A204.1 (cell line): ENCODE measurements at regions not wholly inside any gene's neighbourhood (a gene's known extent, or its start where the extent isn't known, plus 50 kb on each side); places are given as distances from the start of the nearest gene placed in this dataset.
"Not testable (repeated sequence)": the region's sequence is repeated elsewhere in the genome, so short reads cannot be mapped to it uniquely, and the experiment has no call there.

ENCODE experiments used
- FAIRE-seq: peaks from 2 replicates; lab custom pipeline; 2012; peaks lifted over from hg19 to GRCh38; lab: Jason Lieb, UNC

DNA sequence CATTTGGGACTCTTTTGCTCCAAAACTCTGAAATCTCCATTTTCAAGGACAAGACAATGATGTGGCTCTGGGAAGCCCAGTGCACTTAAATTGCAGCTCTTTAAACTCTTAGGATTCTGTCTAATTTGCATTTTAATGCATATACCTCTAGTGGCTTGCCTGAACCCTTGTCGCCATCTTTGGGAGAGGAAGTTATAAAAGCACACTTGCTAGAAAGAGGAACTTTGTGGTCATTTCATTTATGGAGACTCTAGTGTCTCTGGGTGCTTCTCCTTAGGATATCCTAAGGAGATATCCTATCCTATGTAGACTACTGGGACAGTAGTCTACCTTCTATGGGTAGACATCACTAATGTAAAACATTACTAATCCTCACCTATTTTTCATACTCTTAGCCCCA, 77.3 kb upstream of the SLC1A3 start:
- no peak for FAIRE-seq

DNA sequence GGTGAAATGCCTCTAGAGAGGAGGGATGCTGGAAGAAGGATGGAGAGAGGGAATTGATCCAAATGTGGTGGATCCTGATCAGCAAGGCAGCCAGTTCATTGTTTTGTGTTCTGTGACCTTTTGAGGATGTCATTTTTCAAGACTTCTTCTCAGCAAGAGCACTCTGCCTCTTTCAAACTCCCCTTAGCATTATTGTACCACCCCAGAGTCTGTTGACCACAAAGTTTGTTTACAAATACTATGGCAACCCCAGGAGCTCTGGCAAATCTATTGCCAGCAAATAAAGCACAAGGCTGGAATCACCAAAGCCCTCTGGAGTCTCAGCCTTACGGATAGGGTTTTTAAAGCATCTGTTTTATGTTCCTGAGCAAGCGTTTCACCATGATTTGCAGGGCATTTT, 76.2 kb upstream of the SLC1A3 start:
- no peak for FAIRE-seq

DNA sequence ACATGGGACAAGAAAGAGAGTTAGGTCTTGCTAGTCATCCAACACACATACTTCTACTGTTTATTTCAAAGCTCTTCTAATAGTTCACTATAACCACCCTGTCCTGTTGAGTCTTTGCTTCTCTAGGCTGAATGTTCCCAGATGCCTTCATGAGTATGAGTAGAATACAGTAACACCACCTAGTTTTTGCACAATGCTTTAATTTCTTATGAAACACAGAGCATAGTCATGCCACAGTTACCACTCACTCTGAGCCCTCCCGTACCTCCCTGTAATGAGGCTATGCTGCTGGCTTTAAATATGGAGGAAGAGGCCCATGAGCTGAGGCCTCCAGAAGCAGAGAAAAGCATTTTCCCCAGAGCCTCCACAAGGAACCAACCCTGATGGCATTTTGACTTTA, 75.0 kb upstream of the SLC1A3 start:
- no peak for FAIRE-seq

DNA sequence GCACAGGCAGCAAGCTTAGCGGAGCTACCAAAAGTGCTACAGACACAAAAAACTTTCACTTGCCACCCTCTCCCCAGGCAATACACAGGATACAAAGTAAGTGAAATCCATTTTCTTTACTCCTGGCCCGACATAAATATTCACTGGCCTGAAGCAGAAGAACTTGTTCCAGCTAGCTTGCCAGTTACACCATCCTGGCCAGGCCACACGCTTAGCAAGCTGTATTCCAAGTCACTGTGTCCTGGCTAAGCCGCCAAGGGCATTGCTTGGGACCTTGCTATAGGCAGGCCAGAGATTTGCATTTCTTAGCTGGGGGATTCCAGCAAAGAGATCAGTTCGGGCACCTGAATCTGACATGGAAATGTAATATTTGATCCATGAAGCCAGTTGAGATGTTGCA, 71.0 kb upstream of the SLC1A3 start:
- FAIRE-seq = no peak

- no peak for FAIRE-seq
These were observed 70.4 kb upstream of the SLC1A3 start for GRCh38 chr5:36535859-36536615.

DNA sequence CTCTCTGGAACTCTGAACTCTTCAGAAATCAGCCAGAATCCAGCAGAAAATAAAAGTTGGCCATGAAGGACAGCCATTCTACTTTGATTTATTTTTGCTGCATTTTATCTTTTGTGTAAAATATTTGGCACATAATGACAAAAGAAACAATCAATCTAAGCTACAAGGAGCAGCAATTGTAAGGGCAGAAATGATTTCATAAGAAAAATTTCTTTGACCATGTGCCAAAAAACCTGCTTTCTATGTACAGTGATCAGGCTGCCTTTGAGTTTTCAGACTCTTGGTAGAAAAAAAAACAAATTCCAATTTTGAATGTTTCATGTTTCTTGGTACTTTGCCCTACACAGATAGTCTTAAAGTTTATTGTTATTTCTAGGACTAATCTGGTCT, 69.8 kb upstream of the SLC1A3 start:
- no peak for FAIRE-seq

- no peak for FAIRE-seq
These were observed 68.7 kb upstream of the SLC1A3 start for GRCh38 chr5:36537724-36538123.

DNA sequence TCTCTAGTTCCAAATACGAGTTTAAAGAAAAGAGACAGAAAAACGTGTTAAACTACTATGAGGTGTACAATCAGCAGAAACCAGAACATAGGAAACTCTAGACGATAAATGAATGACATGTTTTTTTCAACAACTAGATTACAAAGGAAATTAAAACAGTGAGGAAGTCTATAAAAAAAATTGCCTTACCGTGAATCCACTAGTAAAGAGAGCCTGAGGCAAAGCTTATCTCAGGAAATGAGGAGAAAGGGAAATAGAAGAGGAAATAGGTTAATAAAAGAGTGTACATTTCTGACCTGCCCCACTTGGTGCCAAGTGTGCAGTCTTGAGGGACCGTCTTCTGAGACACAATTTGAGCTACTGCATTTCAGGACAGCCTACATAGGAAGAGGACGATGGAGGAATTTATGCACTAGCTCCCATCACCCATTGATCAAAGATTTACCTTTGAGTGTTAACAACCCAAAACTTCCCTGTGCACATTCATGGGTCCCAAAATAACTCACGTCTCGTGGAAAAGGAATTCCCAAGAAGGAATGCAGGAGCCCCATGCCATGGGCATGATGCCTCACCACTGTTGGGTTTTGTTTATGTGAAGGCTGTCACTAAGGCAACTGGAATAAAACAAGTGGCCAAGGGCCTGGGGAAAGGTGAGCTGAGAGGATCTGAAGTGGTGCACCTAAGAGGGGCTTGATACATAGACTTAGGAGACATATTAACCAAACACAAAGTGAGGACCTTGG, 53.6 kb upstream of the SLC1A3 start:
- no peak for FAIRE-seq

- not testable (repeated sequence) for FAIRE-seq
These were observed 51.4 kb upstream of the SLC1A3 start for GRCh38 chr5:36555035-36555434.
